NCI-H345 treated with DMSO at 0.1 percent for 48 hours (cell line): ENCODE measurements at regions not wholly inside any gene's neighbourhood (a gene's known extent, or its start where the extent isn't known, plus 50 kb on each side); places are given as distances from the start of the nearest gene placed in this dataset.
"Not testable (repeated sequence)": the region's sequence is repeated elsewhere in the genome, so short reads cannot be mapped to it uniquely, and the experiment has no call there.

Experiments used
- DNase-seq: peaks from one replicate; lab custom pipeline; 2025; ENCODE audit not compliant: unreplicated experiment; lab: John Stamatoyannopoulos, UW

DNA sequence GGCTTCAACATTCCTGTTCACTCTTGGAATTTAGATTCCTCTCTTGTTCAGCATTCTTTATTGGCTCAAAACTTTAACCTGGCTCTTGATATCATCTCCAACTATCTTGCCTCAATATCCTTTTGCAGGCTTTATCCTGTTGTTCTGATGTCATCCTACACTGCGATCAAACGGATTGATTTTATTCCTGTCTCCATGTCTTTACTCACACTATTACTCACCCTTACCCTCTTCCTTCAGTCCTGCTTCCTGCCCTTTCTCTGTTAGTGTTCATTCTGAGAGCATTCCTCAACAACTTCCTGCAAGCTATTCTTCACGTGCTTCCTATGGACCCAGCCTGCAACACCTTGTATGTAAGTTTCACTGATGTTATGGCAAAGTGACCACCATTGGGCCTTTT is 264.7 kb downstream of the RNF152 start:
- DNase-seq = no peak

DNA sequence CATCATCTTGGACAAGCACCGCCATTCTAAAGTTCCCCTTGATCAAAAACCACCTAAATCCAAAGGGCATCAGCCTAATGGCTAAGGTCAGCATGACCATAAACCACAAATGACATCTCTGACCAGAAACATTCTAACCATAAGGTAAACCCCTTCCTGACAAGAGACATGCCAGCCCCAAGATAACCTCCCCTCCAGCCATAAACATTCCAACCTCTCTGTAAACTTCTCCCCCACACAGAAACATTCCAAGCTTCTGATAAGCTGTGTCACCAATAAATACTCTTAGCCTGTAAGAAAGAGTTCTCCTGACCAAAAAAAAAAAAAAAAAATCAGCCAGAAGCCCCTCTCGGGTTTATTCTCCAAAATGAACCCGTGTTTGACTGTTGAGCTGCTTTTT is 268.2 kb downstream of the RNF152 start:
- DNase-seq = not testable (repeated sequence)

DNA sequence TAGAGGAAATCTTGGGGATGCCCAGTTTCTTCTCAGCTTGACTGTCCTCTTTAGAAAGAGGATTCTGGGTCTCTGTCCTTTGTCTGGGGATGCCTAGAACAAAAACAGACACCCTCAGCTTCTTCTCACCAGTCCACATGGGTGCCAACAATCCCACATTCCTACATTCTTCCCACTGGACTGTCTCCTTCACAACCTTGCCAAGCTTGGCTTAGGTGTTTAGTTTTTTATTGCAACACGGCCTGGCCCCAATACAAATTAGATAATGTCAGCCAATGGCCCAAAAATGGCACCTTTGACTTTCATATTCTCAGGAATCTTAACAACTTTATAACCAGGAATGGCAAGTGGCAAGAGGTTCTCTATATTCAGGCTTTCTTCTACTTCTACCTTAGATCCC is 273.0 kb downstream of the RNF152 start:
- DNase-seq = no peak

DNA sequence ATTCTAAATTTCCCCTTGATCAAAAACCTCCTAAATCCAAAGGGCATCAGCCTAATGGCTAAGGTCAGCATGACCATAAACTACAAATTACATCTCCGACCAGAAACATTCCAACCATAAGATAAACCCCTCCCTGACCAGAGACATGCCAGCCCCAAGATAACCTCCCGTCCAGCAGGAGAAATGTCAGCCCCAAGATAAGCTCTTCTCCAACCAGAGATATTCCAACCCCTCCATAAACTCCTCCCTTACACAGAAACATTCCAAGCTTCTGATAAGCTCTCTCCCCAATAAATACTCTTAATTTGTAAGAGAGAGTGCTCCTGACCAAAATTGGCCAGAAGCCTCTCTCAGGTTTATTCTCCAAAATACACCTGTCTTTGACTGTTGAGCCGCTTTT is 274.0 kb downstream of the RNF152 start:
- DNase-seq = no peak

DNA sequence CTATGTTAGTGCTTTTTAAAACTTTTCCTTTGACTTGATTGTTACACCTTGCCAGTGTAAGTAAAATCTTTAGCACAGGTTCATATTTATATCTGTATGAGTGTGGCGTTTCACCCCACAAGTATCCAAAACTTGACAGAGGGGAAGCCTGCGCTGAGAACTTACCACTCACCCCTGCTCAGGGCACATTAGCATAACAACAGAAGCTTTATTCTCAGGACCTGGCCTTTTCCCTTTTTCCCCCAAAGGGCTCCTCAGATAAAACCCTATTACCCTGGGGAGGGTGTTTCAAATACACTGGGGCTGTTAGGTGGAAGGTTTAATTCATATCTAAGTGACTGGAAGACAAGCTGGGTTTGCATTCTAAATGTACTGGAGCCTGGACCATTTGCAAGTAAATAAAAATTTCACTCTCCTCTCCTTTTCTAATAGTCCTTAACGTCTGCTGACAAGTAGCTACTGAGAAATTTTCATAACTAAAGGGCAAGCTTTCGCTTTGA is 276.6 kb downstream of the RNF152 start:
- DNase-seq = no peak

DNA sequence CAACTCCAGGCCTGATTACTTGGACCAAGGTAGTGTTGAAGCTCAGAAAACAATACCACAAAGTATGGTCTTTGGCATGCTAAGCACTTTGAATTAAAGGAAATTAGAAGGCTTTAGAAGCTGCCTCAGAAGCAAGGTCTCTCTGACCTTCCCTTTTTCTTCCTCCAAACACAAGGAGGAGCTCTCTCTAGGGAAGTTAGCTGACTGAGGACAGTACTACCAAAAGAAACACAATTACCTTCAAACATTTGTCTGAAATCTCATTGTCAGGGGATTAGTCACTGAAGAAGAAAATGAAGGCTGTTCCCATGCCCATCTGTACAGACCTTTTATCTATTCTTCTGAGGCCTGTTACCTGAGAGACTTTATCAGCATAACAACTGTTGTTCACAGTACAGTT is 279.3 kb downstream of the CDH20 start:
- no peak for DNase-seq

DNA sequence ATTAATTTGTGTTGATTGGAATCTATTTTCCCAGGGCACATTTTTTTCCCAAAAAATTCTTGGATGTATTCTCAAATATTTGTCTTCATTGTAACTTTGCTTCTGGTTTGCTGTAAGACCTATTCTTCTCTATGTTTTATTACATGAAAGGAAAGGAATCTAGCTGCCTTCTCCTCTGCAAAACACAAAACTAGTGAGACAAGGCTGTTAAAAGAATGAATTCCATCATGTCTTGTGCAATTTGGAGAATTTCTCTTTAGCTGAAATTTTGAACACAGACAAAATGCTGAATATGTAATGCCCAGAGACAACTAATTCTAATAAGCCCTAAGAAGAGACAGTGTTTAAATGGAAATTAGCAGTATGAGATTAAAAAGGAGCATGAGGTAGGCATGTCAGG is 275.9 kb downstream of the CDH20 start:
- no peak for DNase-seq

DNA sequence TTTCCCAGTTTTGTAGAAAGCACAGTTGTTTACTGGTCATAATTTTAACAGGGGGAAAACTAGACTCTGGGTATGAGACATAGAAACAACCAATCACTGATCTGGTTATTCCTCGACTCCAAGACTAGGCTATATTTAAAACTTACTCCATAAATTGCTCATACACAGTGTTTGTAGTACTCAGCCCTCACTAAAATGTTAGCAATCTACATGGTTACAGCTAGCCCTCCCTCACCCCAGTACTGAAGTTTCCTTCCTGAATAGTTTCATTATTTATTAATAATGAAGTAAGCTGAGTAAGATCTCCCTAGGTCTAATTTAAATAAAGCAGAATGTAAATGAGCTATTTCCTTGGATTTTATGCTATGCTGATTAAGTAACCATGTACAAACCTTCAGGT is 275.1 kb downstream of the CDH20 start:
- no peak for DNase-seq

DNA sequence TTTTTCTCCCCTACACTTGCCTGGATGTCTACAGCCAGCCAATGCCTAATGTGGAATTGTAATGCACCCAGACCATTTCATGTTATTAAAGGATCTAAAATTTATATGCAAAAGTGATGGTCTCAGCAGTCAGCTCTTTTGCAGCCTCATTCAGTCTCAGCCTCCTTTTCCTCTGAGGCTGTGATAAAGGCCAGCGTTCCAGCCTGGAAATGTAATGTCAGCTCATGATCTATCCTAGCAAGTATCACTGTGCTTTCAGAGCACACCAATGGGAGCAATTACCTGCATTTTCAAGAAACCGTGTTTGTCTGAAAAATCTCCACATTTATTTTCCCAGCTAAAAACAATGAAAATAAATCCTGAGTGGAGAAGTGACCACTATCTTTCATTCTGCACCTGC is 274.6 kb downstream of the CDH20 start:
- DNase-seq = no peak

DNA sequence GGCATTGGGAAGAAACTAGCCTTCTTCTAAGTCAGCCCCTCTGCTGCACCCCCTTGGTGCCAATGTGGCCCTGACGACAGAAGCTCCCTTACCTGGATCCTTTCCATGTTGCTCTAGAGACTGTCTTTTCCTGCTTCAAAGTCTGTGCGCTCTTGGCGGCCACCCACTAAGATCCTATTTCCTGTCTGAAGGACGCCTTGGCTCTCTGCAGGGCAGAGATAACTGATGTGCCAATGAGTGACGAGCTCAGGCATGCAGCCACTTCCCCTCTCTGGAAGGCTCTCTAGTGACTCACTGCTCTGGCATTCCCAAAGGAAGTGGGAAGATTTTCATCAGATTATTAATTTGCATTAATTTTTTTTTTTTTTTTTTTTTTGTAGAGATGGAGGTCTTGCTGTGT is 273.5 kb downstream of the CDH20 start:
- no peak for DNase-seq

DNA sequence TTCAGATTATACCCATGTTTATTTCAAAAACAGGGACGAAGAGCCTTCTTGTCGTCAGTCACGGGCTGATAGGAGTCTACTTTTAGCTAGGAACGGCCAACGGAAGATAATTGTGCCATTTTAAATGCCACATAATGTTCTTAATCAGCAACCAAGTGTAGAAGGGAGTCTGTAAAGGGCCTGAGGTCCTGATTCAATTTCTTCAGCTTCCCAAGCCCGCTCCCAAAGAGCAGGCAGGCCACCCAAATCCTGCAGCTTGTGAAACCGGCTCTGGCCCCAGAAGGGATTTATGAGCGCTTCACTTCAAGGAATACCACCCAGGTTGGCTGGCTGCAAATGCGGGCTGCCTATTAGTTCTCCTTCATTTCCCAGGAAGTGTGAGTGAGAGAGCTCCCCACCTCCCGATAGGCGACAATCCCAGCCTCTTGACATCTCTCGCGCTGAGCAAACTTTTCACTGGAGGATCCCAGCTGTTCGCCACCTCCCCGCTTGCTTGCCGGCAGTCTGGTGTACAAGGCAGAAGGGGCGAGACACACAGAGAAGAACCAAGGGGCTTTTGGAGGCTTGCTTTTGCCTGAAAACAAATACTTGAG is 272.9 kb downstream of the CDH20 start:
- DNase-seq = no peak

DNA sequence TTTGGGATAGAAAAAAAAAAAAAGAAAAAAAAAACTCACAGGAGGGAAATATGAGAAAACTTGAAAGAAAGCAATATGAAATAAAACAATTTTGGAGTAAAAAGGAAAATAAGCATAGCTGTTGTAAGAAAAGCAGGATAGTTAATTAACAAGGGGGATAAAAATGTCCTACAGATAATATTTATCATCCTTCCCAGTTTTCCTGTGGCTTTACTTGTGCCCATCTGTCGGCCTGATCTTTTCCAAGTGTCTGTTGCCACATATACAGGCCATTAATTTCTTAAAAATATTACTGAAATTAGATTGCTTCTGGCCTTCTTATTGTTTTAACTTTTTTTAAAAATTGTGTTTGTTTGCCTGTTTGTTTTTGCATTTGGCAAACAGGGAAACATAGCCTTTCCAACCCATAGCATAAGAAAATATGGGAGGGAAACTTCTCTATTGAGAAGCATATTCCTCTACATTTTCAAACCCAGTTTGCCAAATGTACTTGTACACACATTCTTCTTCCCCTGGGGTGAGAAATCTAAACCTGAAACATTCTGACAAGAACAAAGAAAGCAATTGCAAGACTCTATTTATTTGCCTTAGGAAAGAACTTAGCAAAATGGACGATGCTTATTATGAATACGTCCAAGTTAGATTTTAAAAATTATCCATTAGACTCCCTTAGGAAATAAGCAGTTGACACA is 272.3 kb downstream of the CDH20 start:
- no peak for DNase-seq
